IMR-90 (cell line): ENCODE measurements at regions not wholly inside any gene's neighbourhood (a gene's known extent, or its start where the extent isn't known, plus 50 kb on each side); places are given as distances from the start of the nearest gene placed in this dataset.

Experiments
- ATAC-seq: fragments of 200-7000 bp; cut with Tn5 transposase; 2 replicates; pipeline ENCODE4 v1.9.1; 2020; ENCODE audit warnings: low read depth, mild to moderate bottlenecking, moderate library complexity
- BruUV-seq: library from RNA; stranded (reverse); fragments of 400-500 nt; replicated peaks from 2 replicates; lab custom pipeline; 2021; lab: Mats Ljungman, UMichigan
- CTCF ChIA-PET: fragments of 300-600 bp; formaldehyde crosslinking; extraction: SDS; loops from one replicate; lab custom pipeline; 2021; ENCODE audit warnings: antibody characterized with exemption; lab: Yijun Ruan, JAX
- POLR2A ChIA-PET: fragments of 300-600 bp; sonication (Branson Sonifier 250); formaldehyde crosslinking; loops from one replicate; lab custom pipeline; 2022; ENCODE audit warnings: antibody characterized with exemption; ENCODE audit not compliant: unreplicated experiment; lab: Charles Lee
- DNase-seq: peaks from one replicate; pipeline ENCODE4 v3.0.0; 2013
- H2AFZ ChIP-seq: replicated peaks from 2 replicates; pipeline ENCODE3; 2013; ENCODE audit warnings: low read length, mild to moderate bottlenecking; ENCODE audit not compliant: poor library complexity
- H2AK5ac ChIP-seq: 2 replicates; pipeline ENCODE4 v1.6.1; 2013; ENCODE audit warnings: low read depth, low read length, inconsistent platforms
- H2AK9ac ChIP-seq: replicated peaks from 2 replicates; pipeline ENCODE3; 2013; ENCODE audit warnings: mild to moderate bottlenecking, low read depth, low read length, moderate library complexity; ENCODE audit not compliant: poor library complexity
- H2BK120ac ChIP-seq: 2 replicates; pipeline ENCODE4 v1.6.1; 2013; ENCODE audit warnings: low read depth, low read length, inconsistent platforms
- H2BK15ac ChIP-seq: 3 replicates; pipeline ENCODE4 v1.6.1; 2013; ENCODE audit warnings: low read depth, low read length, inconsistent platforms
- H2BK20ac ChIP-seq: 2 replicates; pipeline ENCODE4 v1.6.1; 2013; ENCODE audit warnings: low read depth, mild to moderate bottlenecking, inconsistent platforms, low read length, moderate library complexity
- H2BK5ac ChIP-seq: 2 replicates; pipeline ENCODE4 v1.6.1; 2013; ENCODE audit warnings: mild to moderate bottlenecking, low read depth, low read length, inconsistent platforms; ENCODE audit not compliant: poor library complexity, severe bottlenecking
- H3K14ac ChIP-seq: replicated peaks from 2 replicates; pipeline ENCODE4 v1.6.1; 2013; ENCODE audit warnings: low read depth, low read length, inconsistent platforms
- H3K18ac ChIP-seq: 2 replicates; pipeline ENCODE4 v1.6.1; 2013; ENCODE audit warnings: low read depth, low read length, control low read depth
- H3K23ac ChIP-seq: 2 replicates; pipeline ENCODE4 v1.6.1; 2013; ENCODE audit warnings: low read depth, low read length, inconsistent platforms
- H3K27ac ChIP-seq: 2 replicates; pipeline ENCODE4 v1.5.1; 2013; ENCODE audit warnings: mild to moderate bottlenecking, control low read depth, low read length; ENCODE audit not compliant: insufficient read depth
- H3K27me3 ChIP-seq: 2 replicates; pipeline ENCODE4 v1.6.1; 2013; ENCODE audit warnings: low read length; ENCODE audit not compliant: control insufficient read depth, insufficient read depth
- H3K36me3 ChIP-seq: 2 replicates; pipeline ENCODE4 v1.6.1; 2013; ENCODE audit warnings: low read length, mixed read lengths; ENCODE audit not compliant: control insufficient read depth, insufficient read depth
- H3K4ac ChIP-seq: 2 replicates; pipeline ENCODE4 v1.6.1; 2013; ENCODE audit warnings: low read depth, low read length, inconsistent platforms
- H3K4me1 ChIP-seq: 2 replicates; pipeline ENCODE4 v1.6.1; 2013; ENCODE audit warnings: low read length, mixed read lengths; ENCODE audit not compliant: control insufficient read depth, insufficient read depth
- H3K4me2 ChIP-seq: 2 replicates; pipeline ENCODE4 v1.6.1; 2013; ENCODE audit warnings: low read depth, mild to moderate bottlenecking, control low read depth, low read length, moderate library complexity
- H3K4me3 ChIP-seq: 2 replicates; pipeline ENCODE4 v1.5.1; 2013; ENCODE audit warnings: low read depth, mild to moderate bottlenecking, control low read depth, low read length, moderate library complexity; ENCODE audit not compliant: insufficient read depth
- H3K56ac ChIP-seq: 2 replicates; pipeline ENCODE4 v1.6.1; 2013; ENCODE audit warnings: low read length, inconsistent platforms; ENCODE audit not compliant: insufficient read depth; ENCODE audit errors: extremely low read depth
- H3K79me1 ChIP-seq, 2 experiments: 2 replicates each; pipeline ENCODE4 v1.6.1; 2013; ENCODE audit warnings: low read length in 2 of 2, inconsistent platforms in 1 of 2, low read depth in 1 of 2
- H3K9ac ChIP-seq: 2 replicates; pipeline ENCODE4 v1.6.1; 2013; ENCODE audit warnings: low read depth, low read length, control low read depth
- H3K9me1 ChIP-seq: 2 replicates; pipeline ENCODE4 v1.6.1; 2013; ENCODE audit warnings: low read length, inconsistent platforms; ENCODE audit not compliant: insufficient read depth
- H3K9me3 ChIP-seq: 2 replicates; pipeline ENCODE4 v1.6.1; 2013; ENCODE audit warnings: low read length; ENCODE audit not compliant: control insufficient read depth, insufficient read depth
- H4K20me1 ChIP-seq: 2 replicates; pipeline ENCODE4 v1.6.1; 2013; ENCODE audit warnings: low read length, inconsistent platforms; ENCODE audit not compliant: insufficient read depth
- H4K5ac ChIP-seq: 2 replicates; pipeline ENCODE4 v1.6.1; 2013; ENCODE audit warnings: mild to moderate bottlenecking, low read depth, low read length, control low read depth
- H4K8ac ChIP-seq, 2 experiments: 2 replicates each; pipeline ENCODE4 v1.6.1; 2013; ENCODE audit warnings: low read depth in 2 of 2, low read length in 2 of 2, control low read depth in 1 of 2, inconsistent platforms in 1 of 2
- H4K91ac ChIP-seq: 2 replicates; pipeline ENCODE4 v1.6.1; 2013; ENCODE audit warnings: low read depth, low read length, inconsistent platforms; ENCODE audit not compliant: insufficient read depth
- CEBPB ChIP-seq: IDR thresholded peaks from 2 replicates; pipeline ENCODE4 v1.6.1; 2012; ENCODE audit warnings: low read depth, low read length, improper control_type of control experiment
- CTCF ChIP-seq: conservative IDR thresholded peaks from 2 replicates; pipeline ENCODE4 v1.5.1; 2012; ENCODE audit warnings: mild to moderate bottlenecking, low read depth, low read length, improper control_type of control experiment
- FOS ChIP-seq: fragments of 150-350 bp; IDR thresholded peaks from 2 replicates; pipeline ENCODE4 v1.6.1; 2016; ENCODE audit warnings: low read depth, low read length
- NFE2L2 ChIP-seq: fragments of 150-350 bp; IDR thresholded peaks from 2 replicates; pipeline ENCODE4 v1.6.1; 2016; ENCODE audit warnings: low read depth, mild to moderate bottlenecking, low read length
- POLR2A ChIP-seq: IDR thresholded peaks from 2 replicates; pipeline ENCODE4 v1.6.1; 2012; ENCODE audit warnings: mild to moderate bottlenecking, low read depth, low read length
- RAD21 ChIP-seq: IDR thresholded peaks from 2 replicates; pipeline ENCODE4 v1.6.1; 2012; ENCODE audit warnings: low read length, improper control_type of control experiment
- RFX5 ChIP-seq: IDR thresholded peaks from 2 replicates; pipeline ENCODE4 v1.8.0; 2012; ENCODE audit warnings: low read depth, mild to moderate bottlenecking, low read length, moderate library complexity
- SMC3 ChIP-seq: fragments of 150-350 bp; IDR thresholded peaks from 2 replicates; pipeline ENCODE4 v1.6.1; 2016; ENCODE audit warnings: low read depth, mild to moderate bottlenecking, antibody characterized with exemption, low read length, moderate library complexity
- WGBS, 2 experiments: methylation state at CpG; one replicate each; pipeline versions ENCODE4 v1.1.5 to v1.1.7; 2013; ENCODE audit warnings: missing lambda C conversion rate in 2 of 2; ENCODE audit not compliant: insufficient read length in 1 of 2; ENCODE audit errors: extremely low coverage in 2 of 2; 5-methylcytosine and 5-hydroxymethylcytosine counted together
- dilution Hi-C: fragments of 300-500 bp; cut with HindIII; formaldehyde crosslinking; loops from one replicate; pipeline ENCODE4 v1.14.3; 2018; ENCODE audit warnings: low sequenced_read_pairs; ENCODE audit not compliant: unreplicated experiment
- in situ Hi-C: fragments of 300-500 bp; cut with MboI; formaldehyde crosslinking; loops from 3 replicates; pipeline ENCODE4 v1.14.3; 2019; ENCODE audit warnings: low sequenced_read_pairs, inconsistent platforms, mixed read lengths
- intact Hi-C: fragments of 100-400 bp; cut with micrococcal nuclease; formaldehyde crosslinking; loops from 2 replicates; pipeline ENCODE4 v1.10.0; 2022

GRCh38 chr3:80914854-80915253 is 846.6 kb downstream of the GBE1 start:
- Histone ChIP-seq H3K18ac (no peak overlapping the region), H4K5ac (no peak overlapping the region), H3K4me2 (no peak overlapping the region), H2AK5ac (no peak overlapping the region), H3K23ac (no peak overlapping the region), H2BK5ac (no peak overlapping the region), H2BK120ac (no peak overlapping the region), H3K9ac (no peak overlapping the region), H2BK20ac (no peak overlapping the region), H3K14ac (no peak overlapping the region), H3K4me3 (no peak overlapping the region), H3K56ac (no peak overlapping the region), H3K9me3 (peaks cover 2% of the 10 kb centered on the region; the same call in 1 of the 2 replicates), H3K79me1 (no peaks in the 10 kb centered on the region), H3K27me3 (no peaks in the 10 kb centered on the region), H4K8ac (no peak overlapping the region), H3K36me3 (no peaks in the 10 kb centered on the region), H3K4ac (no peak overlapping the region), H2BK15ac (no peak overlapping the region), H2AFZ (no peak overlapping the region), H2AK9ac (no peak overlapping the region), H4K20me1 (no peaks in the 10 kb centered on the region), H3K4me1 (no peaks in the 10 kb centered on the region), H3K9me1 (no peaks in the 10 kb centered on the region), H4K91ac (no peak overlapping the region), H3K27ac (no peak overlapping the region)
- POLR2A ChIA-PET = no interaction called here
- ATAC-seq (no peak), DNase-seq (no peak)
- TF ChIP-seq RAD21 = no peak
- no peak for TF ChIP-seq CEBPB
- no peak for TF ChIP-seq CTCF
- no peak for TF ChIP-seq NFE2L2
- no peak for TF ChIP-seq RFX5
- TF ChIP-seq FOS = no peak
- no peak for TF ChIP-seq SMC3
- TF ChIP-seq POLR2A = no peak
- no CpG with 5 or more reads among the region's 4 CpGs for WGBS, 2 experiments
- in situ Hi-C loops (no loop called here), dilution Hi-C loops (no loop called here), intact Hi-C loops (no loop called here)
- CTCF ChIA-PET = no interaction called here
- BruUV-seq = no TSS peak
